DND-41 (cell line): ENCODE measurements at regions not wholly inside any gene's neighbourhood (a gene's known extent, or its start where the extent isn't known, plus 50 kb on each side); places are given as distances from the start of the nearest gene placed in this dataset.

ENCODE experiments used
- ATAC-seq: fragments of 200-7000 bp; cut with Tn5 transposase; 3 replicates; pipeline ENCODE4 v1.9.1; 2021; ENCODE audit warnings: low read depth; ENCODE audit not compliant: insufficient read depth
- DNase-seq: peaks from one replicate; pipeline ENCODE4 v3.0.0-alpha.2; 2020
- H2AFZ ChIP-seq: 2 replicates; pipeline ENCODE4 v1.6.0; 2012; ENCODE audit warnings: low read depth, low read length
- H3K27ac ChIP-seq: 2 replicates; pipeline ENCODE4 v1.5.1; 2012; ENCODE audit warnings: low read length, inconsistent platforms
- H3K27me3 ChIP-seq: fragments of 200-600 bp; sonication (generic); 2 replicates; pipeline ENCODE4 v1.6.0; 2012; ENCODE audit warnings: low read length, mild to moderate bottlenecking, inconsistent platforms; ENCODE audit not compliant: insufficient read depth, poor library complexity
- H3K36me3 ChIP-seq: 2 replicates; pipeline ENCODE4 v1.5.1; 2012; ENCODE audit warnings: low read length, inconsistent platforms; ENCODE audit not compliant: insufficient read depth
- H3K4me1 ChIP-seq: 2 replicates; pipeline ENCODE4 v1.5.1; 2012; ENCODE audit warnings: mild to moderate bottlenecking, low read length; ENCODE audit not compliant: insufficient read depth
- H3K4me2 ChIP-seq: 2 replicates; pipeline ENCODE4 v1.6.0; 2012; ENCODE audit warnings: mild to moderate bottlenecking, moderate library complexity, low read length, inconsistent platforms; ENCODE audit not compliant: insufficient read depth
- H3K4me3 ChIP-seq, 2 experiments: fragments of 200-600 bp in 1 of 2; shearing (Covaris generic) in 1 of 2; 2 replicates each; pipeline ENCODE4 v1.5.1; 2012 to 2016; ENCODE audit warnings: inconsistent platforms in 2 of 2, low read length in 2 of 2, mild to moderate bottlenecking in 2 of 2, low read depth in 1 of 2, moderate library complexity in 1 of 2
- H3K79me2 ChIP-seq: 2 replicates; pipeline ENCODE4 v1.6.0; 2012; ENCODE audit warnings: low read length, inconsistent platforms; ENCODE audit not compliant: insufficient read depth
- H3K9ac ChIP-seq: 2 replicates; pipeline ENCODE4 v1.6.0; 2012; ENCODE audit warnings: low read depth, mild to moderate bottlenecking, inconsistent platforms, low read length, moderate library complexity
- H3K9me3 ChIP-seq: 2 replicates; pipeline ENCODE4 v1.5.1; 2012; ENCODE audit warnings: low read length, moderate library complexity, mild to moderate bottlenecking, inconsistent platforms; ENCODE audit not compliant: insufficient read depth, severe bottlenecking
- H4K20me1 ChIP-seq: 2 replicates; pipeline ENCODE4 v1.6.0; 2012; ENCODE audit warnings: low read length; ENCODE audit not compliant: insufficient read depth
- EZH2 ChIP-seq: IDR thresholded peaks from 3 replicates; pipeline ENCODE4 v1.6.1; 2012; ENCODE audit warnings: borderline replicate concordance, low read depth, mild to moderate bottlenecking, moderate library complexity, low read length, inconsistent platforms; ENCODE audit not compliant: severe bottlenecking
- TF ChIP-seq, protein P1 (sequence below): IDR thresholded peaks from 2 replicates; pipeline ENCODE4 v1.5.1; 2012; ENCODE audit warnings: borderline replicate concordance, low read length, moderate library complexity, mild to moderate bottlenecking; ENCODE audit not compliant: poor library complexity, severe bottlenecking; ENCODE audit errors: extremely low read depth

DNA sequence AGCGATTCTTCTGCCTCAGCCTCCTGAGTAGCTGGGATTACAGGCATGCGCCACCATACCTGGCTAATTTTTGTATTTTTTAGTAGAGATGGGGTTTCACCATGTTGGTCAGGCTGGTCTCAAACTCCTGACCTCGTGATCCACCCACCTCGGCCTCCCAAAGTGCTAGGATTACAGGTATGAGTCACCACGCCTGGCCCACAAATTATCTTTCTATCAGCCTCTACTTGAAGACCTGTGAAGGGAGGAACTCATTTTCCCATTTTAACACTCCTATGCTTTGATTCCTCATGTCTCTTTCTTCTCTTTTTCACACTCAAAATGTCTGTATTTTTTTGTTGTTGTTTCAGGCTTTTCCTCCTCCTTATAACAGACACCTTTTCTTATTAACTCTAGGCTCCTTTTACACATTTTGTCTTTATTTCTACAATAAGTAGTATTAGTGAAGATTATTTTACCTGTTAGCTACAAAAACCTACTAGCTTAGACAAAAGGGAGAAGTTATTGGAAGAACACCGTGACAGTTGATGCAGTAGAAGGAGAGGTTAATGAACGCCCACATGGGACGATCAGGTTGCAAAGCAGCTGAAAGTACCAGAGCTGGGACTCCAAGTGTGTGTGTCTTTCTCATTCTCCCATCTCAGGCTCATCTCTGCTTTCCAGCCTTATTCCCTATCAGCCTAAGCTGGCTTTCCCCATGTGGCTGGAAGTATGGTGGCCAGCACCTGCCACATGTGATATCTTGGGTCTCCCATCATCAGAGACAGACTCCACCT, 97.6 kb upstream of the AGAP1 start:
- ATAC-seq, result no peak

DNA sequence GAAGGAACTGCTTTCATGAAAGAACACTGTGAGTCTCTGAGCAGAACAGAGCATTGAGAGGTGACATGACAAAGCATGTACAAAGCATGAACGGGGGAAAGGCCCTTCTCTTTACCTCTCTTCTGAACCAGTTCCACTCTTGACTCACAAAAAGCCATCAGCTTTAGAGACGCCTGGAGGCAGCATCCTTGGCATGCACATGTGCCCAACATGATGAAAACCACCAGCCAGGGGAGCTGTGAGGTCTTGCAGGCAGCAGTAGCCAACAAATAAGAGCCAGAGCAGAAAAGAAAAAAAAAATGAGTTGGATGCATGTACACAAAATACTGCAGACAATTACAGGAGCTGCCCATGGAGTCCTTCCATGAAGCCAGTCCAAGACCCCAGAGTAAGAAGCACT, 95.5 kb upstream of the AGAP1 start:
- Histone ChIP-seq H3K4me1 (no peaks in the 10 kb centered on the region), H3K4me2 (no peak overlapping the region), H3K9ac (no peak overlapping the region), H3K4me3 (no peak overlapping the region), H4K20me1 (no peaks in the 10 kb centered on the region), H3K9me3 (peaks cover 3% of the 10 kb centered on the region), H2AFZ (no peak overlapping the region), H3K36me3 (no peaks in the 10 kb centered on the region), H3K27ac (no peak overlapping the region), H3K79me2 (no peaks in the 10 kb centered on the region), H3K27me3 (peaks cover 6% of the 10 kb centered on the region)
- ATAC-seq (no peak), DNase-seq (no peak)
- TF ChIP-seq, protein P1, sequence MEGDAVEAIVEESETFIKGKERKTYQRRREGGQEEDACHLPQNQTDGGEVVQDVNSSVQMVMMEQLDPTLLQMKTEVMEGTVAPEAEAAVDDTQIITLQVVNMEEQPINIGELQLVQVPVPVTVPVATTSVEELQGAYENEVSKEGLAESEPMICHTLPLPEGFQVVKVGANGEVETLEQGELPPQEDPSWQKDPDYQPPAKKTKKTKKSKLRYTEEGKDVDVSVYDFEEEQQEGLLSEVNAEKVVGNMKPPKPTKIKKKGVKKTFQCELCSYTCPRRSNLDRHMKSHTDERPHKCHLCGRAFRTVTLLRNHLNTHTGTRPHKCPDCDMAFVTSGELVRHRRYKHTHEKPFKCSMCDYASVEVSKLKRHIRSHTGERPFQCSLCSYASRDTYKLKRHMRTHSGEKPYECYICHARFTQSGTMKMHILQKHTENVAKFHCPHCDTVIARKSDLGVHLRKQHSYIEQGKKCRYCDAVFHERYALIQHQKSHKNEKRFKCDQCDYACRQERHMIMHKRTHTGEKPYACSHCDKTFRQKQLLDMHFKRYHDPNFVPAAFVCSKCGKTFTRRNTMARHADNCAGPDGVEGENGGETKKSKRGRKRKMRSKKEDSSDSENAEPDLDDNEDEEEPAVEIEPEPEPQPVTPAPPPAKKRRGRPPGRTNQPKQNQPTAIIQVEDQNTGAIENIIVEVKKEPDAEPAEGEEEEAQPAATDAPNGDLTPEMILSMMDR, result no peak
- TF ChIP-seq EZH2, result no peak

More for the DNA sequence above, 97.6 kb upstream of the AGAP1 start:
- Histone ChIP-seq H3K9me3 (peaks cover 3% of the 10 kb centered on the region), H3K27me3 (peaks cover 6% of the 10 kb centered on the region), H3K27ac (no peak overlapping the region), H3K4me3 (no peak overlapping the region), H3K4me2 (no peak overlapping the region), H3K9ac (no peak overlapping the region), H3K79me2 (no peaks in the 10 kb centered on the region), H3K4me1 (peaks cover under 1% of the 10 kb centered on the region; the same call in 1 of the 2 replicates), H3K36me3 (no peaks in the 10 kb centered on the region), H2AFZ (no peak overlapping the region), H4K20me1 (no peaks in the 10 kb centered on the region)
- DNase-seq, result no peak
- TF ChIP-seq, protein P1, result no peak
- no peak for TF ChIP-seq EZH2

DNA sequence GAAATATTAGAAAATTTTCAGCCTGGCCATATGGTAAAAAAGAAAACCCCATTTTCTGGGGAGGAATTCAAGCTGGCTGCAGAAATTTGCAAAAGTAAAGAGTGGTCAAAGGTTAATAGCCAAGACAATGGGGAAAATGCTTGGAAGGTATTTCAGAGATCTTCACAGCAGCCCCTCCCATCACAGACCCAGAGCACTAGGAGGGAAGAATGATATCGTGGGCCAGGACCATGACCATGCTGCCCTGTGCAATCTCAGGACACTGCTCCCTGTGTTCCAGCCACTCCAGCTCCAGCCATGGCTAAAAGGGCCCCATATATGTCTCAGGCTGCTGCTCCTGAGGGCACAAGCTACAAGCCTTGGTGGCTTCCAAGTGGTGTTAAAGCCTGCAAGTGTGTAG, 93.9 kb upstream of the AGAP1 start:
- Histone ChIP-seq H3K9me3 (peaks cover 3% of the 10 kb centered on the region), H2AFZ (no peak overlapping the region), H3K36me3 (no peaks in the 10 kb centered on the region), H3K4me3 (no peak overlapping the region), H3K4me2 (no peak overlapping the region), H4K20me1 (no peaks in the 10 kb centered on the region), H3K27ac (no peak overlapping the region), H3K79me2 (no peaks in the 10 kb centered on the region), H3K9ac (no peak overlapping the region), H3K4me1 (no peaks in the 10 kb centered on the region), H3K27me3 (peaks cover 7% of the 10 kb centered on the region)
- DNase-seq (no peak), ATAC-seq (no peak)
- TF ChIP-seq EZH2, result no peak
- TF ChIP-seq, protein P1, result no peak
